ENCODE measurements at regions not wholly inside any gene's neighbourhood (a gene's known extent, or its start where the extent isn't known, plus 50 kb on each side); places are given as distances from the start of the nearest gene placed in this dataset.

- no peak for TF ChIP-seq CTCF (IDR thresholded peaks at IDR 0.05; ENCODE audit: low read depth, low read length)
Measured at GRCh38 chr11:134819041-134819440, 407.0 kb upstream of the B3GAT1 start.

GRCh38 chr11:134818516-134818915 lies 406.5 kb upstream of the B3GAT1 start:
- no peak overlapping the region for H3K4me3 ChIP-seq (ENCODE audit: low read depth, low read length)
- TF ChIP-seq CTCF (IDR thresholded peaks at IDR 0.05; ENCODE audit: low read depth, low read length): no peak

More at GRCh38 chr11:134819041-134819440, 407.0 kb upstream of the B3GAT1 start:
- no peak overlapping the region for H3K4me3 ChIP-seq (ENCODE audit: low read depth, low read length)

GRCh38 chr11:134815404-134815803 lies 403.4 kb upstream of the B3GAT1 start:
- no peak for TF ChIP-seq CTCF (IDR thresholded peaks at IDR 0.05; ENCODE audit: low read depth, low read length)
- H3K4me3 ChIP-seq (ENCODE audit: low read depth, low read length): no peak overlapping the region

GRCh38 chr11:134807997-134808396 lies 396.0 kb upstream of the B3GAT1 start:
- no peak overlapping the region for H3K4me3 ChIP-seq (ENCODE audit: low read depth, low read length)
- TF ChIP-seq CTCF (IDR thresholded peaks at IDR 0.05; ENCODE audit: low read depth, low read length): no peak

- no peak for TF ChIP-seq CTCF (IDR thresholded peaks at IDR 0.05; ENCODE audit: low read depth, low read length)
- H3K4me3 ChIP-seq (ENCODE audit: low read depth, low read length): no peak overlapping the region
Measured at GRCh38 chr11:134802598-134802997, 390.6 kb upstream of the B3GAT1 start.

- H3K4me3 ChIP-seq (ENCODE audit: low read depth, low read length): no peak overlapping the region
- no peak for TF ChIP-seq CTCF (IDR thresholded peaks at IDR 0.05; ENCODE audit: low read depth, low read length)
Measured at GRCh38 chr11:134802116-134802515, 390.1 kb upstream of the B3GAT1 start.

- TF ChIP-seq CTCF (IDR thresholded peaks at IDR 0.05; ENCODE audit: low read depth, low read length): no peak
- no peak overlapping the region for H3K4me3 ChIP-seq (ENCODE audit: low read depth, low read length)
Measured at GRCh38 chr11:134801570-134801969, 389.5 kb upstream of the B3GAT1 start.
